Heart right ventricle (tissue), 16 donors: ENCODE measurements at regions not wholly inside any gene's neighbourhood (a gene's known extent, or its start where the extent isn't known, plus 50 kb on each side); places are given as distances from the start of the nearest gene placed in this dataset.

Experiments
- ATAC-seq, 8 donors: fragments of 200-7000 bp; cut with Tn5 transposase; one replicate each; pipeline ENCODE4 v1.9.1; 2020; ENCODE audit warnings: mild to moderate bottlenecking in 8 of 8, moderate library complexity in 8 of 8, moderate number of reproducible peaks in 1 of 8
- DNase-seq, 2 donors: peaks; one replicate each; pipeline ENCODE4 v3.0.0-alpha.2; 2020
- H3K27ac ChIP-seq, 10 donors: fragments of 200-600 bp; sonication (generic) in 2 of 10; one replicate each; pipeline versions ENCODE4 v1.5.0 to v1.8.0; 2020 to 2022; ENCODE audit warnings: mild to moderate bottlenecking in 3 of 10
- H3K27me3 ChIP-seq, 7 donors: fragments of 200-600 bp; one replicate each; pipeline ENCODE4 v1.8.0; 2021 to 2022; ENCODE audit warnings: mild to moderate bottlenecking in 2 of 7
- H3K36me3 ChIP-seq, 9 donors: fragments of 200-600 bp; sonication (generic) in 1 of 9; one replicate each; pipeline versions ENCODE4 v1.5.0 to v1.8.0; 2020 to 2022; ENCODE audit warnings: mild to moderate bottlenecking in 2 of 9
- H3K4me1 ChIP-seq, 9 donors: fragments of 200-600 bp; sonication (generic) in 1 of 9; one replicate each; pipeline versions ENCODE4 v1.5.0 to v1.8.0; 2020 to 2022; ENCODE audit warnings: mild to moderate bottlenecking in 4 of 9
- H3K4me3 ChIP-seq, 10 donors: fragments of 200-600 bp; sonication (generic) in 2 of 10; one replicate each; pipeline versions ENCODE4 v1.5.0 to v1.8.0; 2020 to 2022; ENCODE audit warnings: mild to moderate bottlenecking in 7 of 10, moderate library complexity in 2 of 10
- H3K9me3 ChIP-seq, 11 donors: fragments of 200-600 bp in 10 of 11; sonication (generic) in 2 of 11; one replicate each; pipeline versions ENCODE4 v1.5.0 to v1.8.0; 2013 to 2022; ENCODE audit warnings: mild to moderate bottlenecking in 2 of 11, control low read depth in 1 of 11, moderate library complexity in 1 of 11
- CTCF ChIP-seq, 9 donors: fragments of 200-600 bp; sonication (generic) in 2 of 9; IDR thresholded peaks; one replicate each; pipeline versions ENCODE4 v1.5.0 to v1.8.0; 2021 to 2022; ENCODE audit warnings: antibody characterized with exemption in 9 of 9, mild to moderate bottlenecking in 5 of 9, moderate library complexity in 1 of 9
- WGBS, 2 donors: extraction: QIAGEN DNeasy Blood & Tissue Kit; methylation state at CpG; one replicate each; pipeline ENCODE4 v1.1.7; 2013; ENCODE audit warnings: inconsistent platforms in 1 of 2; 5-methylcytosine and 5-hydroxymethylcytosine counted together
- intact Hi-C, 10 donors: fragments of 100-400 bp; cut with DNase I; formaldehyde crosslinking; loops; one replicate each; pipeline versions ENCODE4 v1.11.1 to v1.14.2; 2022
- donor health status: Arrhythmogenic right ventricular cardiomyopathy.
- donor health status: ischemic (EF 13 %, LVEDD 7.1; RV severe dilation, severe dysfunction).
- donor health status: healthy with polysubstance abuse.
- donor health status: DM: no; HTN: yes; CAD: no.
- donor health status: DM: no; HTN: no; CAD: no.
- donor health status: ischemic (EF 25% LVEDD 6.9; RV normal size, moderate dysfunction).
- donor health status: ischemic (EF 25% LVEDD 5.7; RV mildly dilated, moderate dysfunction).
- donor health status: healthy.
- donor health status: DM: yes; HTN: yes; CAD: no.
- donor health status: Ischemic cardiomyopathy.
- donor health status: ischemic (EF 35%, LVEDD 5.7; RV mildly dilated, moderate dysfunction).
- donor health status: nonischemic (EF 11% LVEDD 7.7; RV severe dilation, severe dysfunction).
- donor health status: DM: yes; HTN: yes; CAD: no.
- donor health status: PGD.
- donor health status: ischemic (EF 29% LVEDD 5.4; RV normal size, mild dysfunction).
- donor health status: nonischemic (EF 23%, LVEDD 6.1; RV moderate dilation, normal function).

- no peak for ATAC-seq
- WGBS, 2 donors: 89 to 90% methylated on average over 6 of the region's 6 CpGs
Observed at GRCh38 chr2:239760596-239760995, 264.5 kb downstream of the NDUFA10 start.

GRCh38 chr2:239758279-239758877, 266.8 kb downstream of the NDUFA10 start:
- no peak for ATAC-seq
- WGBS, 2 donors: 69 to 72% methylated on average over 18 of the region's 18 CpGs
- intact Hi-C loops: no loop called here
- Histone ChIP-seq H3K9me3 (peaks cover 0 to 22% (median 4%) of the 10 kb centered on the region in 11 donors), H3K4me1 (peaks cover 0 to 13% (median 7%) of the 10 kb centered on the region in 9 donors), H3K4me3 (no peak overlapping the region), H3K27ac (no peak overlapping the region), H3K27me3 (peaks cover 0 to 30% (median 12%) of the 10 kb centered on the region in 7 donors), H3K36me3 (no peaks in the 10 kb centered on the region)
- TF ChIP-seq CTCF (IDR thresholded peaks at IDR 0.05): no peak
- no peak for DNase-seq

More at GRCh38 chr2:239760596-239760995, 264.5 kb downstream of the NDUFA10 start:
- H3K27me3 ChIP-seq: peaks cover 0 to 32% (median 12%) of the 10 kb centered on the region in 7 donors
- H3K9me3 ChIP-seq: peaks cover 0 to 22% (median 4%) of the 10 kb centered on the region in 11 donors
- intact Hi-C loops: no loop called here
- H3K4me1 ChIP-seq: peaks cover 0 to 13% (median 7%) of the 10 kb centered on the region in 9 donors
- DNase-seq: no peak
- H3K36me3 ChIP-seq: no peaks in the 10 kb centered on the region
- no peak for TF ChIP-seq CTCF (IDR thresholded peaks at IDR 0.05)
- no peak overlapping the region for H3K27ac ChIP-seq
- H3K4me3 ChIP-seq: no peak overlapping the region

- 51 to 61% methylated on average over 31 of the region's 31 CpGs for WGBS, 2 donors
Observed at GRCh38 chr2:239756790-239757760, 268.1 kb downstream of the NDUFA10 start.

More at GRCh38 chr2:239756790-239757760, 268.1 kb downstream of the NDUFA10 start:
- ATAC-seq (peak in 5 of 8 donors; percentile 14 to 42 (median 35)), DNase-seq (peak in 1 of 2 donors; percentile 11)
- no peaks in the 10 kb centered on the region for H3K36me3 ChIP-seq
- intact Hi-C loops: no loop called here
- H3K27ac ChIP-seq: no peak overlapping the region
- H3K4me1 ChIP-seq: peaks cover 0 to 13% (median 7%) of the 10 kb centered on the region in 9 donors
- peaks cover 0 to 17% (median 4%) of the 10 kb centered on the region in 11 donors for H3K9me3 ChIP-seq
- H3K4me3 ChIP-seq: no peak overlapping the region
- no peak for TF ChIP-seq CTCF (IDR thresholded peaks at IDR 0.05)
- peaks cover 0 to 35% (median 12%) of the 10 kb centered on the region in 7 donors for H3K27me3 ChIP-seq
